ENCODE measurements at regions not wholly inside any gene's neighbourhood (a gene's known extent, or its start where the extent isn't known, plus 50 kb on each side); places are given as distances from the start of the nearest gene placed in this dataset.

DNA sequence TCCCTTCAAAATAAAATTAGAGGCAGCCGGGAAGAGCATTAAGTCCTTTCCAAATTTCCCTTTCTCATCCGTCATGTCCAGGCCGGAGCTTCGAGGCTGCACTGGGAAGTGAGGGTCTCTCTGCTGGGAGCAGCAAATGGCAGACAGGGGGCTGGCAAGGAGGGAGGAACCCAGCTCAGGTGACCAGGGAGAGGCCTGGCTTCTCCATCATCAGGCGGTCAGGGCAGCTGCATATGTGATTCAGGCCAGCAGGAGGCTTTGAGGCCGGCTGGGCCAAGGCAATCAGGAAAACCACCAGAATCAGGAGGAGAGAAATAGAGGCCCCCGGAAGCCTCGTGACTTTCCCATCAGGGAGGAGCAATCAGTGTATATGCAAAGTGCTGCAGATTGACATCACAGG, 85.0 kb upstream of the RPL38 start:
- Histone ChIP-seq H3K36me3 (no peaks in the 10 kb centered on the region), H3K4me1 (replicated peaks) (no peaks in the 10 kb centered on the region), H3K27ac (no peak overlapping the region), H3K9me3 (no peaks in the 10 kb centered on the region), H3K27me3 (replicated peaks; ENCODE audit: insufficient read depth) (peaks cover 9% of the 10 kb centered on the region), H3K4me3 (no peak overlapping the region)
- intact Hi-C loops (cut with DNase I): no loop called here
- no peak for TF ChIP-seq POLR2A (IDR thresholded peaks at IDR 0.05)
- TF ChIP-seq, protein P1, sequence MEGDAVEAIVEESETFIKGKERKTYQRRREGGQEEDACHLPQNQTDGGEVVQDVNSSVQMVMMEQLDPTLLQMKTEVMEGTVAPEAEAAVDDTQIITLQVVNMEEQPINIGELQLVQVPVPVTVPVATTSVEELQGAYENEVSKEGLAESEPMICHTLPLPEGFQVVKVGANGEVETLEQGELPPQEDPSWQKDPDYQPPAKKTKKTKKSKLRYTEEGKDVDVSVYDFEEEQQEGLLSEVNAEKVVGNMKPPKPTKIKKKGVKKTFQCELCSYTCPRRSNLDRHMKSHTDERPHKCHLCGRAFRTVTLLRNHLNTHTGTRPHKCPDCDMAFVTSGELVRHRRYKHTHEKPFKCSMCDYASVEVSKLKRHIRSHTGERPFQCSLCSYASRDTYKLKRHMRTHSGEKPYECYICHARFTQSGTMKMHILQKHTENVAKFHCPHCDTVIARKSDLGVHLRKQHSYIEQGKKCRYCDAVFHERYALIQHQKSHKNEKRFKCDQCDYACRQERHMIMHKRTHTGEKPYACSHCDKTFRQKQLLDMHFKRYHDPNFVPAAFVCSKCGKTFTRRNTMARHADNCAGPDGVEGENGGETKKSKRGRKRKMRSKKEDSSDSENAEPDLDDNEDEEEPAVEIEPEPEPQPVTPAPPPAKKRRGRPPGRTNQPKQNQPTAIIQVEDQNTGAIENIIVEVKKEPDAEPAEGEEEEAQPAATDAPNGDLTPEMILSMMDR (IDR thresholded peaks at IDR 0.05): no peak
- TF ChIP-seq POLR2AphosphoS5 (IDR thresholded peaks at IDR 0.05): no peak
- DNase-seq (ENCODE audit: low spot score): no peak
- WGBS: 81% methylated on average over 8 of the region's 8 CpGs

DNA sequence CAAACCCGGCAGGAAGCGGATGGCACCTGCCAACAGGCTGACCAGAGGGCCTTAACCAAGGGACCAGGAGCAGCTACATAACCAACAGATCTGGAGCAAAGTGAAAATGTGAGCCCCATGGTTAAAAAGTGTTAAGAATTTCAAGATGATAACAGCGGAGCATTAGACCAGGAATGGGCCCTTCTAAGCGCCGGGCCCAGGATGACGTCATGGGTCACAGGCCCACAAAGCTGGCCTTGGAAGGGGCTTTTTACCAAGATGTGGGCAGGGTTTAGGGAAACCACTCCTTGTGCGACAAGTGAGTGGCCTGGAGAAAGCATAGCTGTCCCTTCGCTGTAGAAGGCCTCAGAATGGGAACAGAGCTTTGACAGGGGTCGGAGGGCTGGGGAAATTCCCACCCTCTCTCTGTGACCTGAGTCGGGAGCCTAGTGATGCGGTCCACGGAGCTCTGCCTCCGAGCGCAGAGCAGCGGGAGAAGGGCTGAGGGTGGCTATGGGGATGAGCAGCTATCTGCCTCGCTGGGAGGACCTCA, 84.4 kb upstream of the RPL38 start:
- TF ChIP-seq POLR2AphosphoS5 (IDR thresholded peaks at IDR 0.05) (no peak), POLR2A (IDR thresholded peaks at IDR 0.05) (no peak)
- TF ChIP-seq, protein P1 (IDR thresholded peaks at IDR 0.05): no peak
- Histone ChIP-seq H3K4me1 (replicated peaks) (no peaks in the 10 kb centered on the region), H3K27ac (no peak overlapping the region), H3K36me3 (no peaks in the 10 kb centered on the region), H3K4me3 (no peak overlapping the region), H3K27me3 (replicated peaks; ENCODE audit: insufficient read depth) (peaks cover 9% of the 10 kb centered on the region), H3K9me3 (no peaks in the 10 kb centered on the region)
- WGBS: 92% methylated on average over 16 of the region's 16 CpGs
- no peak for DNase-seq (ENCODE audit: low spot score)
- intact Hi-C loops (cut with DNase I): no loop called here

DNA sequence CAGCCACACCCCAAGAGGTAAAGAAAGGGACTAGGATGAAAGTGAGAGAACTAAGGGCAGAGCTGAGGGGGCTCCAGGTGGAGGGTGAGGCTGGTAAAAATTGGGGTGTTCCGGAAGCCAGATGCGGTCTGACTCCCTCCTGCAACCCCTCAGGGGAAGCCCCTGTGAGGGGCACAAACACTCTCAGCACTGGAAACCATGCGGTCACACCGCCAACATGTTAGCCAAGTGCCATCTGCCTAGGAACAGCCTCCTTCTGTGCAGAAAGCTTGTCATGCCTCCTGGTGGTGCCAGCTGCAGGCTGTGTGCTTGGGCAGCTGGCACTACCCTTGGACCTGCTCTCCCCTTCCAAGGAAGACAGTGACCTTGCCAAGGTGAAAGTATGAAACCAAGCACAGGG, 83.5 kb upstream of the RPL38 start:
- peaks cover 6% of the 10 kb centered on the region for H3K27me3 ChIP-seq (replicated peaks; ENCODE audit: insufficient read depth)
- DNase-seq (ENCODE audit: low spot score): no peak

DNA sequence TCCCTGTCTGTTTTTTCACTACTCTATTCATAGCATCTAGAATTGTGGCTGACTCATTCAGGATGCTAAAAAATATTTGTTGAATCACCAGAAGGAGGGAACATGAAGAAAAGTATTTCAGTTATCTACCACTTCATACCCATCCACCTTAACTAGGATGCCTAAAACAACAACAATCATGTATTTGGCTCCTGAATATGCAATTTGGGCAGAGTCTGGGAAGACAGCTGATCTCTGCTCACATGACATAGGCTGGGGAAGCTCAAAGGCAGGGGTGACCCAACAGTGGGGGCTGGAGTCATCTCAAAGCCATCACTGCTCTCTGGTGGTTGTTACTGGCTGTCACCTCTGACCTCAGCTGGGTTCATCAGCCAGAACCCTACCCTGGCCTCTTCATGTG, 80.1 kb upstream of the RPL38 start:
- H3K9me3 ChIP-seq: no peaks in the 10 kb centered on the region
- no peak overlapping the region for H3K27ac ChIP-seq
- H3K27me3 ChIP-seq (replicated peaks; ENCODE audit: insufficient read depth): no peaks in the 10 kb centered on the region
- intact Hi-C loops (cut with DNase I): no loop called here
- no peaks in the 10 kb centered on the region for H3K4me1 ChIP-seq (replicated peaks)
- TF ChIP-seq POLR2AphosphoS5 (IDR thresholded peaks at IDR 0.05) (no peak), POLR2A (IDR thresholded peaks at IDR 0.05) (no peak)
- TF ChIP-seq, protein P1 (IDR thresholded peaks at IDR 0.05): no peak
- no peak for DNase-seq (ENCODE audit: low spot score)
- no peaks in the 10 kb centered on the region for H3K36me3 ChIP-seq
- no peak overlapping the region for H3K4me3 ChIP-seq

More for the DNA sequence above, 83.5 kb upstream of the RPL38 start:
- no peak for TF ChIP-seq POLR2A (IDR thresholded peaks at IDR 0.05)
- TF ChIP-seq, protein P1 (IDR thresholded peaks at IDR 0.05): no peak
- TF ChIP-seq POLR2AphosphoS5 (IDR thresholded peaks at IDR 0.05): no peak
- intact Hi-C loops (cut with DNase I): no loop called here
- no peaks in the 10 kb centered on the region for H3K4me1 ChIP-seq (replicated peaks)
- 88% methylated on average over 4 of the region's 4 CpGs for WGBS
- H3K36me3 ChIP-seq: no peaks in the 10 kb centered on the region
- no peak overlapping the region for H3K4me3 ChIP-seq
- no peak overlapping the region for H3K27ac ChIP-seq
- no peaks in the 10 kb centered on the region for H3K9me3 ChIP-seq

DNA sequence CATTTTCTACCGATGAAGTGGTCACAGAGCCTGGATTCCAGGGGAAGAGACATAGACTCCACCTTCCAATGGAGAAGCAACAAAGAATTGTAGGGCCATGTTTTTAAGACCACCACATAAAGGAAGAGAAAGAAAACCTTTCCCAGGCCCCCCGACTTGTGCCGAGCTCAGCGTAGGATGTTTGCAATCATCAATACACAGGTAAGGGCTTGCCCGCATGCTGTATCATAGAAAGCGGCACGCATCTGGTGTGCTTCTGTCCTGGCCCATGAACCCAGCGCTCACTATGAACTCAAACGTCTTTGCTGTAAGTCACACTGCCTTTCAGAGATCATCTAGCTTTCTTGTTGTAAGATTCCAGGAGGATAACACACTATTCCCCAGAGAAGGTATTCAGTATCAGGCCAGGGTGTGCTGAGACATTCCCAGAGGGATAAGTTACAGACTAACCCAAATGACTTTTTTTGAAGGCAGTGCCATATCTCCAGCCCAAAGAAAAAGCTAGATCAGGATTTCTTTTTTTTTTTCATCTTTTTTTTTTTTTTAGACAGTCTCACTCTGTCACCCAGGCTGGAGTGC, 79.5 kb upstream of the RPL38 start:
- intact Hi-C loops (cut with DNase I): no loop called here
- TF ChIP-seq POLR2A (IDR thresholded peaks at IDR 0.05): no peak
- TF ChIP-seq, protein P1 (IDR thresholded peaks at IDR 0.05): no peak
- TF ChIP-seq POLR2AphosphoS5 (IDR thresholded peaks at IDR 0.05): no peak
- Histone ChIP-seq H3K4me3 (no peak overlapping the region), H3K36me3 (no peaks in the 10 kb centered on the region), H3K9me3 (no peaks in the 10 kb centered on the region), H3K27me3 (replicated peaks; ENCODE audit: insufficient read depth) (no peaks in the 10 kb centered on the region), H3K4me1 (replicated peaks) (no peaks in the 10 kb centered on the region), H3K27ac (no peak overlapping the region)
- DNase-seq (ENCODE audit: low spot score): no peak
- WGBS: 85% methylated on average over 9 of the region's 9 CpGs

Data from prostate gland (tissue), 2 donors.